CD4-positive, alpha-beta T cell (primary cell): ENCODE measurements at regions not wholly inside any gene's neighbourhood (a gene's known extent, or its start where the extent isn't known, plus 50 kb on each side); places are given as distances from the start of the nearest gene placed in this dataset.
"Not testable (repeated sequence)": the region's sequence is repeated elsewhere in the genome, so short reads cannot be mapped to it uniquely, and the experiment has no call there.

Experiments used
- ATAC-seq: fragments of 200-7000 bp; cut with Tn5 transposase; one replicate; pipeline ENCODE4 v1.10.0; 2022; ENCODE audit warnings: mild to moderate bottlenecking; ENCODE audit not compliant: poor library complexity
- CTCF ChIA-PET: fragments of 350-600 bp; sonication (Branson Sonifier 250); formaldehyde crosslinking; loops from one replicate; lab custom pipeline; 2021; ENCODE audit warnings: antibody characterized with exemption, inconsistent platforms; lab: Charles Lee
- POLR2A ChIA-PET: fragments of 350-600 bp; sonication (Branson Sonifier 250); formaldehyde crosslinking; loops from one replicate; lab custom pipeline; 2021; ENCODE audit warnings: antibody characterized with exemption, inconsistent platforms; lab: Charles Lee
- DNase-seq, 14 experiments: peaks; one replicate each; pipeline ENCODE4 v3.0.0-alpha.2; 2013 to 2020; ENCODE audit warnings: mixed read lengths in 2 of 14
- H3K27ac ChIP-seq, 2 donors: one replicate each; pipeline versions ENCODE4 v1.5.1 to v1.7.0; 2013; ENCODE audit warnings: low read length in 2 of 2, low read depth in 1 of 2, mild to moderate bottlenecking in 1 of 2
- H3K27me3 ChIP-seq, 2 experiments: 1 replicate in 1 of 2; 2 replicates in 1 of 2; pipeline versions ENCODE4 v1.6.1 to v1.7.0; 2013; ENCODE audit warnings: low read length in 2 of 2, control low read depth in 1 of 2, mild to moderate bottlenecking in 1 of 2, moderate library complexity in 1 of 2; ENCODE audit not compliant: insufficient read depth in 2 of 2, control insufficient read depth in 1 of 2
- H3K36me3 ChIP-seq: one replicate; pipeline ENCODE4 v1.6.1; 2013; ENCODE audit warnings: low read length, control low read depth; ENCODE audit not compliant: insufficient read depth
- H3K4me1 ChIP-seq: one replicate; pipeline ENCODE4 v1.6.1; 2013; ENCODE audit warnings: low read length, control low read depth; ENCODE audit not compliant: insufficient read depth
- H3K4me3 ChIP-seq: one replicate; pipeline ENCODE4 v1.5.1; 2013; ENCODE audit warnings: mild to moderate bottlenecking, low read length, moderate library complexity
- H3K9me3 ChIP-seq, 2 experiments: 1 replicate in 1 of 2; 2 replicates in 1 of 2; pipeline versions ENCODE4 v1.6.1 to v1.7.0; 2013; ENCODE audit warnings: low read length in 2 of 2, mild to moderate bottlenecking in 2 of 2, control low read depth in 1 of 2, moderate library complexity in 1 of 2; ENCODE audit not compliant: control insufficient read depth in 1 of 2, insufficient read depth in 1 of 2
- H3K27ac Mint-ChIP-seq: one replicate; pipeline ENCODE4 v1.8.0; 2020; ENCODE audit warnings: mixed read lengths
- H3K27me3 Mint-ChIP-seq: one replicate; pipeline ENCODE4 v1.8.0; 2021; ENCODE audit warnings: mixed read lengths
- H3K36me3 Mint-ChIP-seq: one replicate; pipeline ENCODE4 v1.8.0; 2021; ENCODE audit warnings: low read depth, mixed read lengths
- H3K4me1 Mint-ChIP-seq: one replicate; pipeline ENCODE4 v1.8.0; 2021; ENCODE audit warnings: low read depth, mixed read lengths
- H3K4me3 Mint-ChIP-seq: one replicate; pipeline ENCODE4 v1.8.0; 2020; ENCODE audit warnings: mild to moderate bottlenecking, mixed read lengths
- H3K9me3 Mint-ChIP-seq: one replicate; pipeline ENCODE4 v1.8.0; 2020; ENCODE audit warnings: mixed read lengths
- intact Hi-C, 2 experiments: fragments of 100-400 bp; cut with DNase I in 1 of 2; cut with micrococcal nuclease in 1 of 2; formaldehyde crosslinking; loops; one replicate each; pipeline versions ENCODE4 v1.15.1 to v1.9.0; 2023 to 2025; cut with DNase I, micrococcal nuclease
- TF ChIP-seq, protein P1 (sequence below): fragments of 200-600 bp; IDR thresholded peaks from one replicate; pipeline ENCODE4 v1.8.0; 2022; ENCODE audit warnings: antibody characterized with exemption, mild to moderate bottlenecking

DNA sequence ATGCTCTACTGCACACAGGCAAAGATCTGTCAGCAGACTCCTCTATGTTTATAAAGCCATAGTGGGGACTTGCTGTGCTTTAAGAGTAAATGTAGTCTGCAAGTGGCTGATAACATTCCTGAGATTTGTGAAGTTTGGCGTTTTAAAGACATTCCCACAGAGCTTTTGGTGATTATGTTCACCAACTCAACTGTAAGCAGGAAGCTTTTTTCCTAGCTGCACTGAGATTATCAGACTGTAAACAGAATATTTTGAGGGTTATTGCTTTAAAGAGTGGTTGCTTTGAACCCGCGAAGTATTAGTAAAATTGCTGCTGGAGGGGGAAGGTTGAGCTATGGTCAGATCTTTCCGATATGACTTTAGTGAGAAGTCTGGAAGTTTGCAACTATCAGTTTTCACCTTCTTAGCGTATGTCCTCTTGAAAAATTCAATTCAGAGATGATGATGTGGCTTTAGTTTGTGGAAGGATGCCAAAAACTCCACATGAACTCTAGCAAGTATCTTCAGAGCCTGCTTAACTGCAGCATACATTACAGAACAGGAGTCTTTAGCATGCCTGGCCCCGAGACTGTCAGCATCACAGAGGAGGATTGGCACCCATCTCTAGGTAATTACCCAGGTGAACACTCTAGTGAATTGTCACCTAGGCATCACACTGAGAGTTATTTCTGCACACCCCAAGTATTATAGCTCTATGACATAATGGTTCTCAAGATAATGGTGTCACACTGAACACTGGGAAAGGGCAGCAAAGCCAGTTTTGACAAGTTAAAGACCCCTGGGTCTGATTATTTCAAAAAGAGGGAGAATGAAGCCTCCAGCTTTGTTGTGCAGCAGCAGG lies 89.9 kb downstream of the MTNR1B start:
- Mint-ChIP-seq H3K4me1 (no peaks in the 10 kb centered on the region), H3K9me3 (peaks cover 2% of the 10 kb centered on the region), H3K27ac (no peak overlapping the region), H3K36me3 (no peaks in the 10 kb centered on the region), H3K4me3 (no peak overlapping the region), H3K27me3 (peaks cover 8% of the 10 kb centered on the region)
- no peak for DNase-seq
- CTCF ChIA-PET, result no interaction called here
- no peaks in the 10 kb centered on the region for H3K27me3 ChIP-seq
- H3K9me3 ChIP-seq, result no peaks in the 10 kb centered on the region
- no peaks in the 10 kb centered on the region for H3K36me3 ChIP-seq
- POLR2A ChIA-PET, result no interaction called here
- intact Hi-C loops, result no loop called here
- no peaks in the 10 kb centered on the region for H3K4me1 ChIP-seq
- no peak overlapping the region for H3K27ac ChIP-seq
- ATAC-seq, result no peak
- no peak overlapping the region for H3K4me3 ChIP-seq
- TF ChIP-seq, protein P1, sequence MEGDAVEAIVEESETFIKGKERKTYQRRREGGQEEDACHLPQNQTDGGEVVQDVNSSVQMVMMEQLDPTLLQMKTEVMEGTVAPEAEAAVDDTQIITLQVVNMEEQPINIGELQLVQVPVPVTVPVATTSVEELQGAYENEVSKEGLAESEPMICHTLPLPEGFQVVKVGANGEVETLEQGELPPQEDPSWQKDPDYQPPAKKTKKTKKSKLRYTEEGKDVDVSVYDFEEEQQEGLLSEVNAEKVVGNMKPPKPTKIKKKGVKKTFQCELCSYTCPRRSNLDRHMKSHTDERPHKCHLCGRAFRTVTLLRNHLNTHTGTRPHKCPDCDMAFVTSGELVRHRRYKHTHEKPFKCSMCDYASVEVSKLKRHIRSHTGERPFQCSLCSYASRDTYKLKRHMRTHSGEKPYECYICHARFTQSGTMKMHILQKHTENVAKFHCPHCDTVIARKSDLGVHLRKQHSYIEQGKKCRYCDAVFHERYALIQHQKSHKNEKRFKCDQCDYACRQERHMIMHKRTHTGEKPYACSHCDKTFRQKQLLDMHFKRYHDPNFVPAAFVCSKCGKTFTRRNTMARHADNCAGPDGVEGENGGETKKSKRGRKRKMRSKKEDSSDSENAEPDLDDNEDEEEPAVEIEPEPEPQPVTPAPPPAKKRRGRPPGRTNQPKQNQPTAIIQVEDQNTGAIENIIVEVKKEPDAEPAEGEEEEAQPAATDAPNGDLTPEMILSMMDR, result no peak

DNA sequence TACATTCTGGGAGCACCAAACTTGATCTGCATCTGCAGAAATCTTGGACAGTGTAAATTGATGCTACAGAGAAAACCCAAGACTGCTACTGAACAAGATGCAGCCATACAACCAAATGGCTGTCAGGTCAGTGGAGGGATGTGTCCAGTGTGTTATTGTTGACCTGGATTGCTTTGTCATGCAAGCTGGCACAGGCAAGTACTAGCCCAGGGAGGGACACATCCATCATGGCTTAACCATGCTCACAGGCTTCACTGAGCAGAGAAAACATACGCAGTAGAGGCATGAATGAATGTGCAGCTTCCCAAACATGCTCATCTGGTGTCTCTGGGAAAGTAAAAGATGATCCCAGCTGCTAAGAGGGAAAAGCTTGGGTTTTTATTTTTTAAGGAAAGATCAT lies 93.6 kb downstream of the MTNR1B start:
- intact Hi-C loops, result no loop called here
- DNase-seq, result no peak

DNA sequence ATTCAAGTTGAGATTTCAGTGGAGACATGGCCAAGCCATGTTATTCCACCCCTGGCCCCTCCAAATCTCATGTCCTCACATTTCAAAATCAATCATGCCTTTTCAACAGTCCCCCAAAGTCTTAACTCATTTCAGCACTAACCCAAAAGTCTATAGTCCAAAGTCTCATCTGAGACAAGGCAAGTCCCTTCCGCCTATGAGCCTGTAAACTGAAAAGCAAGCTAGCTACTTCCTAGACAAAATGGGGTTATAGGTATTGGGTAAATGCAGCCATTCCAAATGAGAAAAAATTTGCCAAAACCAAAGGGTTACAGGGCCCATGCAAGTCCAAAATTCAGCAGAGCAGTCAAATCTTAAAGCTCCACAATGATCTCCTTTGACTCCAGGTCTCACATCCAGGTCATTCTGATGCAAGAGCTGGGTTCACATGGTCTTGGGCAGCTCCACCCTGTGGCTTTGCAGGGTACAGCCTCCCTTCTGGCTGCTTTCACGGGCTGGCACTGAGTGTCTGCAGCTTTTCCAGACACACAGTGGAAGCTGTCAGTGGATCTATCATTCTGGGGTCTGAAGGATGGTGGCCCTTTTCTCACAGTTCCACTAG lies 95.7 kb downstream of the MTNR1B start:
- CTCF ChIA-PET, H3K27ac ChIP-seq, ATAC-seq, H3K4me3 ChIP-seq, H3K4me1 ChIP-seq, H3K4me1 Mint-ChIP-seq, H3K4me3 Mint-ChIP-seq, H3K36me3 Mint-ChIP-seq, H3K36me3 ChIP-seq, H3K9me3 Mint-ChIP-seq, H3K27me3 ChIP-seq, H3K9me3 ChIP-seq, POLR2A ChIA-PET, intact Hi-C loops, H3K27ac Mint-ChIP-seq, DNase-seq: not testable (repeated sequence)
- H3K27me3 Mint-ChIP-seq, result peaks cover 42% of the 10 kb centered on the region

More for the DNA sequence above, 93.6 kb downstream of the MTNR1B start:
- no peak overlapping the region for H3K27ac Mint-ChIP-seq
- ChIA-PET POLR2A (no interaction called here), CTCF (no interaction called here)
- Histone ChIP-seq H3K27ac (no peak overlapping the region), H3K4me3 (no peak overlapping the region), H3K27me3 (peaks cover 0 to 4% of the 10 kb centered on the region in 2 experiments), H3K36me3 (no peaks in the 10 kb centered on the region), H3K4me1 (no peaks in the 10 kb centered on the region), H3K9me3 (no peaks in the 10 kb centered on the region)
- no peaks in the 10 kb centered on the region for H3K36me3 Mint-ChIP-seq
- H3K4me1 Mint-ChIP-seq, result no peaks in the 10 kb centered on the region
- no peak overlapping the region for H3K4me3 Mint-ChIP-seq
- no peaks in the 10 kb centered on the region for H3K9me3 Mint-ChIP-seq
- no peak for ATAC-seq
- TF ChIP-seq, protein P1, result no peak
- H3K27me3 Mint-ChIP-seq, result peaks cover 36% of the 10 kb centered on the region
